ENCODE measurements at regions not wholly inside any gene's neighbourhood (a gene's known extent, or its start where the extent isn't known, plus 50 kb on each side); places are given as distances from the start of the nearest gene placed in this dataset.

DNA sequence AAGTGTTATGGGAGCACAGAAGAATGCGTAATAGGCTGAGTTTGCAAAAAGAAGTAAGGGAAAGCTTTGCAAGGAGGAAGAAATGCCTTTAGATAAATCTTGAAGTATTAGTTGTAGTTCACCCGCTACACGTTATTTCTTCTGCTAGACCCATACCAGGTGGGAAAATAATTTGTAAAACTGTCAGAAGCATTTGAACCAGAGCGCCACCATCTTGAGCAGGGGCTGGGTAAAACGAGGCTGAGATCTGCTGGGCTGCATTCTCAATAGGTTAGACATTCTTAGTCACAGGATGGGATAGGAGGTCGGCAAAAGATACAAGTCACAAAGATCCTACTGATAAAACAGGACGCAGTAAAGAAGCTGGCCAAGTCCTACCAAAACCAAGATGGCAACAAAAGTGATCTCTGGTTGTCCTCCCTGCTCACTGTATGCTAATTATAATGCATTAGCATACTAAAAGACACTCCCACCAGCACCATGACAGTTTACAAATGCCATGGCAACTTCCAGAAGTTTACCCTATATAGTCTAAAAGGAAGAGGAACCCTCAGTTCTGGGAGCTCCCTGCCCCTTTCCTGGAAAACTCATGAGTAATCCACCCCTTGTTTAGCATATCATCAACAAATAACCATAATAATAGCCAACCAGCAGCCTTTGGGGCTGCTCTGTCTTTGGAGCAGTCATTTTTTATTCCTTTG lies 50.0 kb upstream of the ZNF280D start:
- DNase-seq: no peak
- Mint-ChIP-seq H3K4me1 (peaks cover 12% of the 10 kb centered on the region), H3K36me3 (ENCODE audit: low read depth) (no peaks in the 10 kb centered on the region), H3K27me3 (no peaks in the 10 kb centered on the region), H3K4me3 (no peak overlapping the region), H3K27ac (no peak overlapping the region)
- H3K9me3 ChIP-seq (ENCODE audit: control insufficient read depth, low read length, poor library complexity, severe bottlenecking): no peaks in the 10 kb centered on the region
- no peak for ATAC-seq
